SK-N-SH (cell line): ENCODE measurements at regions not wholly inside any gene's neighbourhood (a gene's known extent, or its start where the extent isn't known, plus 50 kb on each side); places are given as distances from the start of the nearest gene placed in this dataset.

ENCODE experiments used
- CTCF ChIA-PET: fragments of 300-600, 350-600 bp; formaldehyde crosslinking; extraction: SDS; loops from one replicate; lab custom pipeline; 2021; lab: Yijun Ruan, JAX
- POLR2A ChIA-PET: fragments of 350-600 bp; sonication (Branson Sonifier 250); formaldehyde crosslinking; extraction: SDS; loops from one replicate; lab custom pipeline; 2020; ENCODE audit warnings: antibody characterized with exemption, inconsistent platforms; lab: Yijun Ruan, JAX
- DNase-seq: peaks from one replicate; pipeline ENCODE4 v3.0.0; 2012
- H2AFZ ChIP-seq: fragments of 200-600 bp; sonication (generic); 2 replicates; pipeline ENCODE4 v1.8.1; 2016; ENCODE audit warnings: antibody characterized with exemption, mild to moderate bottlenecking, low read depth
- H3F3A ChIP-seq: fragments of 200-600 bp; sonication (generic); replicated peaks from 2 replicates; pipeline ENCODE3; 2016; ENCODE audit warnings: antibody characterized with exemption, mild to moderate bottlenecking; ENCODE audit not compliant: insufficient read depth
- H3K27ac ChIP-seq, 2 experiments: fragments of 200-500 bp in 1 of 2; fragments of 200-600 bp in 1 of 2; sonication (Bioruptor generic) in 1 of 2; sonication (generic), shearing (Covaris generic) in 1 of 2; 2 replicates each; pipeline versions ENCODE4 v1.5.1 to v1.6.1; 2014 to 2016; ENCODE audit warnings: low read depth in 2 of 2, inconsistent platforms in 1 of 2, low read length in 1 of 2, mild to moderate bottlenecking in 1 of 2, mixed read lengths in 1 of 2
- H3K27me3 ChIP-seq: fragments of 200-600 bp; sonication (generic), shearing (Covaris generic); 2 replicates; pipeline ENCODE4 v1.6.1; 2016; ENCODE audit warnings: mixed run types; ENCODE audit not compliant: insufficient read depth
- H3K36me3 ChIP-seq, 2 experiments: fragments of 200-500 bp in 1 of 2; fragments of 200-600 bp in 1 of 2; sonication (Bioruptor generic) in 1 of 2; sonication (generic) in 1 of 2; replicated peaks in 1 of 2; 2 replicates each; pipeline versions ENCODE3 to v1.5.1; 2014 to 2016; ENCODE audit warnings: low read length in 1 of 2, mild to moderate bottlenecking in 1 of 2; ENCODE audit not compliant: insufficient read depth in 2 of 2, control insufficient read depth in 1 of 2
- H3K4me1 ChIP-seq, 2 experiments: fragments of 200-500 bp in 1 of 2; fragments of 200-600 bp in 1 of 2; sonication (Bioruptor generic) in 1 of 2; sonication (generic), shearing (Covaris generic) in 1 of 2; 2 replicates each; pipeline versions ENCODE4 v1.5.1 to v1.6.1; 2014 to 2016; ENCODE audit warnings: low read depth in 1 of 2, low read length in 1 of 2, mixed run types in 1 of 2; ENCODE audit not compliant: insufficient read depth in 2 of 2, control insufficient read depth in 1 of 2
- H3K4me2 ChIP-seq: fragments of 200-600 bp; sonication (generic), shearing (Covaris generic); 2 replicates; pipeline ENCODE4 v1.6.1; 2017; ENCODE audit warnings: mixed run types
- H3K4me3 ChIP-seq, 2 experiments: fragments of 200-500 bp in 1 of 2; fragments of 200-600 bp in 1 of 2; sonication (Bioruptor generic) in 1 of 2; sonication (generic), shearing (Covaris generic) in 1 of 2; 2 replicates each; pipeline versions ENCODE4 v1.5.1 to v1.8.1; 2014 to 2016; ENCODE audit warnings: low read depth in 2 of 2, inconsistent platforms in 1 of 2, low read length in 1 of 2, mild to moderate bottlenecking in 1 of 2, mixed read lengths in 1 of 2, moderate library complexity in 1 of 2
- H3K79me2 ChIP-seq: fragments of 200-600 bp; sonication (generic); 2 replicates; pipeline ENCODE4 v1.8.1; 2017; ENCODE audit warnings: mild to moderate bottlenecking; ENCODE audit not compliant: insufficient read depth
- H3K9ac ChIP-seq: fragments of 200-600 bp; sonication (generic); 2 replicates; pipeline ENCODE4 v1.6.1; 2017; ENCODE audit warnings: mixed run types
- H3K9me2 ChIP-seq: fragments of 200-600 bp; sonication (generic); 2 replicates; pipeline ENCODE4 v1.6.1; 2017; ENCODE audit warnings: mixed run types
- H3K9me3 ChIP-seq: fragments of 200-600 bp; sonication (generic); 2 replicates; pipeline ENCODE4 v1.6.1; 2017; ENCODE audit warnings: mixed run types, mild to moderate bottlenecking, moderate library complexity
- H4K20me1 ChIP-seq: fragments of 200-600 bp; sonication (generic); 2 replicates; pipeline ENCODE4 v1.6.1; 2017; ENCODE audit warnings: mild to moderate bottlenecking, mixed run types; ENCODE audit not compliant: insufficient read depth
- CHD2 ChIP-seq: fragments of 150-350 bp; IDR thresholded peaks from 2 replicates; pipeline ENCODE4 v1.6.1; 2018; ENCODE audit warnings: low read length; ENCODE audit not compliant: partially characterized antibody
- CTCF ChIP-seq: fragments of 200-600 bp; sonication (generic); IDR thresholded peaks from 2 replicates; pipeline ENCODE4 v1.6.1; 2017; ENCODE audit warnings: antibody characterized with exemption, mild to moderate bottlenecking, moderate library complexity
- FOSL2 ChIP-seq: IDR thresholded peaks from 2 replicates; pipeline ENCODE4 v1.4.0; 2012; ENCODE audit warnings: low read depth, mild to moderate bottlenecking, moderate library complexity, borderline replicate concordance
- FOXJ3 ChIP-seq: sonication (generic); formaldehyde crosslinking; IDR thresholded peaks from 2 replicates; pipeline ENCODE4 v1.5.1; 2020; ENCODE audit warnings: mild to moderate bottlenecking, missing genetic modification reagents
- GATA2 ChIP-seq: sonication (generic); formaldehyde crosslinking; IDR thresholded peaks from 2 replicates; pipeline ENCODE4 v1.5.0; 2020; ENCODE audit warnings: mild to moderate bottlenecking, missing genetic modification reagents
- JUND ChIP-seq: IDR thresholded peaks from 2 replicates; pipeline ENCODE4 v1.4.0; 2012
- MAX ChIP-seq: IDR thresholded peaks from 2 replicates; pipeline ENCODE4 v1.4.0; 2012; ENCODE audit warnings: low read depth
- MXI1 ChIP-seq: IDR thresholded peaks from 2 replicates; pipeline ENCODE4 v1.6.1; 2012; ENCODE audit warnings: mild to moderate bottlenecking, low read depth, low read length, improper control_type of control experiment
- NFIC ChIP-seq: IDR thresholded peaks from 2 replicates; pipeline ENCODE4 v1.4.0; 2012; ENCODE audit warnings: borderline replicate concordance
- NRF1 ChIP-seq: IDR thresholded peaks from 2 replicates; pipeline ENCODE4 v1.6.1; 2012; ENCODE audit warnings: low read depth, mild to moderate bottlenecking, low read length
- RAD21 ChIP-seq: IDR thresholded peaks from 2 replicates; pipeline ENCODE4 v1.6.1; 2012; ENCODE audit warnings: mild to moderate bottlenecking, low read length
- RCOR1 ChIP-seq: fragments of 150-350 bp; IDR thresholded peaks from 2 replicates; pipeline ENCODE4 v1.6.1; 2017; ENCODE audit warnings: antibody characterized with exemption, low read length
- RFX5 ChIP-seq: IDR thresholded peaks from 2 replicates; pipeline ENCODE4 v1.6.1; 2012; ENCODE audit warnings: mild to moderate bottlenecking, improper control_type of control experiment, low read length
- RXRA ChIP-seq: IDR thresholded peaks from 2 replicates; pipeline ENCODE4 v1.4.0; 2012; ENCODE audit warnings: low read depth, mild to moderate bottlenecking, borderline replicate concordance
- SIN3A ChIP-seq: IDR thresholded peaks from 2 replicates; pipeline ENCODE4 v1.6.1; 2012; ENCODE audit warnings: low read depth, mild to moderate bottlenecking, low read length, moderate library complexity, borderline replicate concordance
- TAF1 ChIP-seq: IDR thresholded peaks from 2 replicates; pipeline ENCODE4 v1.6.1; 2012; ENCODE audit warnings: low read depth, mild to moderate bottlenecking, low read length, moderate library complexity, borderline replicate concordance
- USF1 ChIP-seq: IDR thresholded peaks from 2 replicates; pipeline ENCODE4 v1.4.0; 2012; ENCODE audit warnings: low read depth, borderline replicate concordance
- YY1 ChIP-seq: IDR thresholded peaks from 2 replicates; pipeline ENCODE4 v1.4.0; 2012; ENCODE audit warnings: low read depth, mild to moderate bottlenecking
- ZBTB33 ChIP-seq: IDR thresholded peaks from 2 replicates; pipeline ENCODE4 v1.4.0; 2012; ENCODE audit warnings: low read depth, borderline replicate concordance
- WGBS: methylation state at CpG from one replicate; pipeline ENCODE4 v1.1.6; 2017; ENCODE audit warnings: low lambda C conversion rate; 5-methylcytosine and 5-hydroxymethylcytosine counted together
- TF ChIP-seq, protein P1 (sequence below): IDR thresholded peaks from 2 replicates; pipeline ENCODE4; 2012

DNA sequence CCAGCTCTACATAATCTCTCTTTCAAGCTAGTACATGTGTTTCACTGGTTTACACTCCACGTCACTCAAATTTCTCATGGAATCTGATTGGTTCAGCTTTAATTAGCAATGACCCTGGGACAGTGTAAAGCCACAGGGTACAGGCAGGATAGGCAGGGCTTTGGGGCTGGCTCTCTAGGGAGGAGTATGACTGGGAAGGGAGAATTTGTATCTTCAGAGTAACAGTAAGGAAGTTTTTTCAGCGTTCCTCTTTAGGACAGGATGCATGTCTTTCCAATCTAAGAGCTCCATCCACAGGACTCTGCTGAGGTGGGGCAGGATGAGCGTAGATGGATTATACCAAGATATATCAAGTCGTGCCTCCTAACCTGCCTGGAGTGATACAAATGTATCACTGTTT lies 112.0 kb upstream of the CLEC14A start:
- Histone ChIP-seq H3K9me2 (no peaks in the 10 kb centered on the region), H3K4me3 (no peak overlapping the region), H2AFZ (no peak overlapping the region), H3K9me3 (no peaks in the 10 kb centered on the region), H3K79me2 (no peaks in the 10 kb centered on the region), H3K9ac (no peak overlapping the region), H3K27me3 (no peaks in the 10 kb centered on the region), H4K20me1 (no peaks in the 10 kb centered on the region), H3K36me3 (no peaks in the 10 kb centered on the region), H3K4me1 (no peaks in the 10 kb centered on the region; a peak in 1 of 4 replicates), H3K27ac (no peak overlapping the region), H3K4me2 (no peak overlapping the region), H3F3A (no peaks in the 10 kb centered on the region)
- ChIA-PET POLR2A (no interaction called here), CTCF (no interaction called here)
- DNase-seq: no peak
- TF ChIP-seq TAF1 (no peak), SIN3A (no peak), YY1 (no peak), FOXJ3 (CRISPR knock-in tag) (no peak), NFIC (no peak), RXRA (no peak), JUND (no peak), NRF1 (no peak), ZBTB33 (no peak), CTCF (no peak), RCOR1 (no peak), MAX (no peak), FOSL2 (no peak), USF1 (no peak), MXI1 (no peak), GATA2 (CRISPR knock-in tag) (no peak), RAD21 (no peak), RFX5 (no peak), CHD2 (no peak)
- TF ChIP-seq, protein P1, sequence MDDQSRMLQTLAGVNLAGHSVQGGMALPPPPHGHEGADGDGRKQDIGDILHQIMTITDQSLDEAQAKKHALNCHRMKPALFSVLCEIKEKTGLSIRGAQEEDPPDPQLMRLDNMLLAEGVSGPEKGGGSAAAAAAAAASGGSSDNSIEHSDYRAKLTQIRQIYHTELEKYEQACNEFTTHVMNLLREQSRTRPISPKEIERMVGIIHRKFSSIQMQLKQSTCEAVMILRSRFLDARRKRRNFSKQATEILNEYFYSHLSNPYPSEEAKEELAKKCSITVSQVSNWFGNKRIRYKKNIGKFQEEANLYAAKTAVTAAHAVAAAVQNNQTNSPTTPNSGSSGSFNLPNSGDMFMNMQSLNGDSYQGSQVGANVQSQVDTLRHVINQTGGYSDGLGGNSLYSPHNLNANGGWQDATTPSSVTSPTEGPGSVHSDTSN: no peak
- WGBS: 28% methylated on average over 4 of the region's 4 CpGs
